Left ventricle myocardium superior (tissue), 1 donor: ENCODE measurements at regions not wholly inside any gene's neighbourhood (a gene's known extent, or its start where the extent isn't known, plus 50 kb on each side); places are given as distances from the start of the nearest gene placed in this dataset.

Source experiments
- ATAC-seq: fragments of 200-7000 bp; cut with Tn5 transposase; one replicate; pipeline ENCODE4 v1.9.1; 2020; ENCODE audit warnings: mild to moderate bottlenecking, moderate library complexity
- DNase-seq: peaks from one replicate; pipeline ENCODE4 v3.0.0-alpha.2; 2020
- intact Hi-C: fragments of 100-400 bp; cut with micrococcal nuclease; formaldehyde crosslinking; loops from one replicate; pipeline ENCODE4 v1.11.0; 2022
- donor health status: DM: no; HTN: yes; CAD: no; lungs with severe emphysema.

DNA sequence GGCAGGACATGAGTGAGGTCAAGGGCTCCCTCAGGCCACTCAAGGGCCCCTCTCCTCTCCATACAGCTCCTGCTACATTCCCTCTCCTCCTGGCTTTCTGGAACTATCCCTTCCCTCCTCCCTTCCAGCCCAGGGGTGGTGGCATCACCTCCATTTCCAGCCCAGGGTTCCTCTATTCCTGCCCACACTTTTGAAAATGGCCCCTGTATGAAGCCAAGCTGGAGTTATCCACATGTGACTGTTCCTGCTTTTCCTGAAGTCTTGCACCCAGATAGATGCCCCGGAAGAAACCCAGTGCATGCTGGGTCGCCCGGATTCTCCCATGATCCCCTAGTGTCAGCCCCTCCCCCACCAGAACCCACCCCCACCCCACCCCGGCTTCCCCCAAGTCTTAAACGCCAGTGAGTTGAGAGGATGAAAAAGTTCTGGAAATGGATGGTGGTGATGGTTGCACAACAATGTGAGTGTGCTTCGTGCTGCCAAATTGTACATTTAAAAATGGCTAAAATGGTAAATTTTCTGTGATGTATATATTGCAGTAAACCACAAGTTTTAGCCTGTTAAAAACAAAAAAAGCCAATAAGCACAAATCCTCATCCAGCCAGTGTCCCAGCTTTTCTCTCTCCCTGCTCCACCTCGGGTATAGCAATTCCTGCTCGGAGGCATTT, 136.9 kb downstream of the SCARB1 start:
- no peak for ATAC-seq
- no peak for DNase-seq
- intact Hi-C loops, result no loop called here

DNA sequence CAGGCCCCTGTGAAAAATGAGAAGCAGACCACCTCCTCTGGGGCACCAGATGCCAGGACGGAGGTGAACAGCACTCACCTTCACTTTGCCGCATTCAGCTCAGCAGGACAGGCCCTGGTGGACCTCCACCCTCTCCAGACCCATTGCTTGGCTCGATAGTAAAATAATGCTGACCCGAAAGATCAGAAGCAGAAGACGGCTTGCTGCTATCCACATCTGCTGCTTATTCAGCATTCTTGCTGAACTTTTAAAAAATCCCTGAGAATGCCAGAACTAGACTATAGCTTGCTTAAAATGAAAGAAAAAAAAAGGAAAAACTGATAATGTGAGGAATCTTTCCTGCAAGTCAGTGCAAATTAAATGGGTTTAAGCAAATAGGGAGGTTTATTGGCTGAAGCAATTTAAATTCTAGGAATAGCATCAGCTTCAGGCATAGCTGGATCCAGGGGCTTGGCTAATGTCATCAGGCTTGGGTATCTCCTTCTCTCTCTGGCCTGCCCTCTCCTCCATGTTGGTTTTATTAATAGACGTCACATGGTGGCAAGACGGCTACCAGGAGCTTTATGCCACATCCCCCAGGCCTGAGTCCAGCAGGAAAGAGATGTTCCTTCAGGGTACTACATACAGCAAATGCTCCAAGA, 137.9 kb downstream of the SCARB1 start:
- DNase-seq (no peak), ATAC-seq (peak; percentile 11)
- intact Hi-C loops, result no loop called here

DNA sequence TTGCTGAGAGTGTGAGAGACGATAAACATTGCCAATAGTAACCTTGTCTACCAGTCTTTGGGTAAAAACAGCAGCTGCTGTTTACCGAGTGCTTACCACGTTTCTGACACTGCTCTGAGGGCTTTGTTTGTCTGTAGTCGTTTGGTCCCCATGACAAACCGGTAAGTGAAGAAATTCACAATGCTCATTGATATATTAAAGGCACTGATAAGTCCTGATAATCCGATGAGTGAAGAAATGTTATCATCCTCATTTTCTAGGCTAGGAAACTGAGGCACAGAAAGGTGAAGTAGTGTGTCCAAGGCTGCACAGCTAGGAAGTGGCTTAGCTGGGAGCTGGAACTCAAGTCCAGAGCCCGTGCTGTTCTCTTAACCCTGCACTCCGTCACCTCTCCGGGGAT, 138.6 kb downstream of the SCARB1 start:
- intact Hi-C loops, result no loop called here
- ATAC-seq, result no peak
- DNase-seq, result no peak

DNA sequence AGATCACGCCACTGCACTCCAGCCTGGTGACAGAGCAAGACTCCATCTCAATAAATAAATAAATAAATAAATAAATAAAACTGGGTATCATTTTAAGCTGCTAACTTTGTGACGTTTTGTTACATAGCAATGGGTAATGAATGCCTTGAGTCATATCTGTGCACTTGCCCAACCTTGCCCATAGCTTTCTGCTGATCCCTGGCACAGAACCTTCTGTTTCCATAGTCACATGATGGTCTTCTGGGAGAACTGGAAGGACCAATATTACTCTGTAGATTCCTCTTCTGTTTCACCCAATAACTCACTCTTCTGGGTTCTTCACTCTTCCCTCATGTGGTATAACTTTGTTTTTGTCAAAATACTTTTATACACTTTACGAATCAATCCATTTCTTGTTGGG, 140.8 kb downstream of the SCARB1 start:
- no peak for ATAC-seq
- intact Hi-C loops, result no loop called here

DNA sequence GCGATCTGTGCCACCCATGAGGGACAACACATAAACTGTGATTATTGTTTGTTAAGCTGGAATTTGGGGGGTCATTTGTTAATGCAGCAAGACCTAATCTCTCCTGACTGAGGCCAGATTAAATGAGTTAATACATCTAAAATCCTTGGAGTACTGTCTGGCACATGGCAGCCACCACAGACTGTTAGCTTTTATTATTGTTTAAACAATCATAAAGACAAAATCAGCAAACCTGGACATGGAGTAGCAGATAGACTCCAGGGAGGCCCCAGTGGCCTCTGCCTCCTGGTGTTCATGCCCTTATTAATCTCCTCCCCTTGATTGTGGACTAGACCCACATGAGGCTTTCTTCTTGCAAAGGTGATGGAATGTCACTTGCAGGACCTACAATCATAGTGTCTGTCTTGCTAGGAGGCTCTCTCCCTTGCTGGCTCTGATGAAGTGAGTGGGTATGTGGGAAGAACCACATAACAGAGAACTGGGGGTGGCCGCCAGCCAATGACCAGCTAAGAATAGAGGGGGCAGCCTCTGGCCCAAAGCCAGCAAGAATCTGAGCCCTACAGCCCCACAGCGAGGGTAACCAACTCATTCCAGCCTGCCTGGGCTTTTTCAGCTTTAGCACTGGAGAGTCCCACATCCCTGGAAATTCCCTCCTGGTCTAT, 142.0 kb downstream of the SCARB1 start:
- DNase-seq (peak; percentile 30), ATAC-seq (no peak)
- intact Hi-C loops, result no loop called here

More for the DNA sequence above, 140.8 kb downstream of the SCARB1 start:
- DNase-seq, result no peak

DNA sequence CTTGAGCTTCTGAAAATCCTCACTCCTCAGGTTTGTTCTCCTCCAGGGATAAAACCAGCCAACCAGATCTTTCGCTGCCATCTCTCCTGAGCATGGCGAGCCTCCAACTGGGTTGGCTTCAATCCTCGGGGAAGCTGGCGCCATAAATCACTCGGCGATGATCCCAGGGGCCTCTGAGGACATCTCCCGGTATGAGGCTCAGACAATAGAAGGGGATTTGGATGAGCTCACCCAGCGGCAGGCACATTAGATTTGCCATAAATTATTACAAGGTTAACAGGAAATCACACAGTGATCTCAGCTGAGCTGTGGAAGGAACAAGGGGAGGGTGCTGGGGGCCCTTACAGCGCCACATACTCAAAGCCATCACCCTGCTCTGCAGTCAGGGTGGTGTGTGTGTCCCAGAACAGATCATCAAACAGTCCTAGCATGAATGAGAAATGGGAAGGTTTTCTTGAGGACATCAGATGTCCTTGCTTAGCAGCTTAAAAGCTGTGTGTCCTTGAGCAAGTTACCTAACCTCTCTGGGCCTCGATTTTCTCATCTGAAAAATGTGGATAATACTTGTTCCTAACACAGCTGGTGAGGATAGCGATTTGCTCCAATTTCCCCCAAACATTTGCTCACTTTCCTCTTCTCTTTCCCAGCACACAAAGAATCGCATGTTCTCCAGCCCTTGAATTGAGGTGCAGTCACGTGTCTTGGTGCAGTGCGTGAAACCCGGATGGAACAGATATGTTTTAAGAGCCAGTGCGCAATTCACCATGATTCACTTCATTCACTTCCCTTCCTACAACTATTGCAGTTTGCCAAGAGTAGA, 142.8 kb downstream of the SCARB1 start:
- DNase-seq, result peak; percentile 77
- intact Hi-C loops, result no loop called here
- peak; percentile 80 for ATAC-seq

DNA sequence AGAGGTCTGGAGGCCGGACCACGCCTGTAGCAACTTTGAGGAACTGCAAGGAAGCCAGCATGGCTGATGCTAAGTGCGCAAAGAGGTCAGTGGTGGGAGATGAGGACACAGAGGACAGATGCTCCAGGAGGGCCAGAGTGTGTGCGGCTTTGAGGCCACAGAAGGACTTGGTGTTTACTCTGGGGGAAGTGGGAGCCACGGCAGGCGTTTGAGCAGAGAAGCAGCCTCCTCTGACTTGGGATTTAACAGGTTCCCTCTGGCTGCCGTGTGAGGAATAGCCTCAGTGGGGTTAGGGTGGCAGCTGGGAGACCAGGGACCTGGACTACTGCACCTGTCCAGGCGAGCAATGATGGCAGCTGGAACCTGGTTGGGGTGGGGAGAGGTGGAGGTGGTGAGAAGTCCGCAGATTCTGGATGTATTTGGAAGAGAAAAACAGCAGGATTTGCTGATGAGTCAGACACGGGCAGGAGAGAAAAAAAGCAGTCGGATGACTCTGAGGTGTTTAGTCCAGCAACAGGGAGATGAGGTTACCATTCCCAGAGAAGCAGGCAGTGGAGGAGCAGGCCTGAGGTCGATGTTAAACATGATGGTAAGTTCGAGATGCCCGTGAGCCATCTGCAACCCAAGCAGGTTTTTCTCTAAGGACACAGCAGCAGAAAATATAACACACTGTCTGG, 143.5 kb downstream of the SCARB1 start:
- peak; percentile 13 for ATAC-seq

DNA sequence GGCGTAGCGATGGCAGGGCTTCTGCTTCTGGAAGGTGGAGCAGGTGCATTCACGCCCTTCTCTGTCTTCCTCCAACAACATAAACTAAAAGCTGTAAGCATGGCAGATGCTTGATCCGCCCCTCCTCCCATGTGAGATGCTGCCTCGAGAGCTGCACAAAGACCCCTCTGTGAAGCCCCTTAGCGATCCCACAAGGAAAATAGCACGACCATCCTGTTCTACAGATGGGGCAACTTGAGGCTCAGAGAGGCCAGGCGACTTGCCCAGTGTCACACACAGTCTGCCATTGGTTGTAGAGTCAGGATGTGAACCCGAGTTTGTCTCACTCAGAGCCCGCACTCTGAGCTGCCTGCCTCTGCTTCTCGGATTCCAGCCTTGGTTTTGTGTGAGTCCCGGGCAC, 144.4 kb downstream of the SCARB1 start:
- intact Hi-C loops, result no loop called here
- ATAC-seq, result no peak
- peak; percentile 18 for DNase-seq

More for the DNA sequence above, 143.5 kb downstream of the SCARB1 start:
- intact Hi-C loops, result no loop called here
- no peak for DNase-seq

DNA sequence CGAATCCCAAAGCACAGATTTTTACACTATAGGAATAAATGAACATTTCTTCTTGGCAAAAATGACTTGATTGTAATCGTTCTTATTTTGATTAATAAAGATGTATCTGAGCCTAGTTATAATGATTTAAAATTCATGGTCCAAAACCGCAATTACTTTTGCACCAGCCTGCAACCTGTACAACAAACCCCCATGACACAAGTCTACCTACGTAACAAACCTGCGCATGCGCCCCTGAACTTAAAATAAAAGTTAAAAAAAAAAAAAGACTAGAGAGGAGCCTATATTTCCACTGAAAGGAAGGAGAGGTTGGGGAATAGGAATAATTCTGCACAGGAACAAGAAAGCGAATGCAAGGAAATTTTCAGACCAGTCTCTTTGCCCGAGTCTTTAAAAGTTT, 145.2 kb downstream of the SCARB1 start:
- no peak for DNase-seq
- ATAC-seq, result no peak
- intact Hi-C loops, result no loop called here

DNA sequence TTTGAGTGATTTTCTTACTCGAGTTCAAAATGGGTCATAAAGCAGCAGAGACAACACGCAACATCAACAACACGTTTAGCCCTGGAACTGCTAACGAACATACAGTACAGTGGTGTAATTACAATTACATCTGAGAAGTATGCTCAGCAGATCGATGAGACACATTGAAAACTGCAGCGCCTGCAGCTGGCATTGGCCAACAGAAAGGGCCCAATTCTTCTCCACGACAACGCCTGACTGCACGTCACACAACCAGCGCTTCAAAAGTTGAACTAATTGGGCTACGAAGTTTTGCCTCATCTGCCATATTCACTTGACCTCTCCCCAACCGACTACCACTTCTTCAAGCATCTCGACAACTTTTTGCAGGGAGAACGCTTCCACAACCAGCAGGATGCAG, 145.6 kb downstream of the SCARB1 start:
- DNase-seq, result peak; percentile 14
- intact Hi-C loops, result no loop called here
- ATAC-seq, result no peak

DNA sequence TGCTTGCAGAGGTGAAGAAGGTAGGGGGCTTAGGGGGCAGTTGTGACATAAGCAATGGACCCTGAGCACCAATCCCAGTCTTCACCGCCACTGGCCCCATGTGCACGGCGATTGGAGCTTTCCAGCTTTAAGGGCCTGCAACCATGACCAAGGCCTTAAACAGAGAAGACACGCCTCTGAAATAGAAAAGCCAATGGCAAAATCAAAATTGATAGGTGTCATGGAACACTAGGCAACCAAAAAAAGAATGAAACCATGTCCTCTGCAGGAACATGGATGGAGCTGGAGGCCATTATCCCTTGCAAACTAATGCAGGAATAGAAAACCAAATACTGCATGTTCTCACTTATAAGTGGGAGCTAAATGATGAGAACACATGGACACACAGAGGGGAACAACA, 146.3 kb downstream of the SCARB1 start:
- ATAC-seq (no peak), DNase-seq (peak; percentile 1)
- intact Hi-C loops, result no loop called here

DNA sequence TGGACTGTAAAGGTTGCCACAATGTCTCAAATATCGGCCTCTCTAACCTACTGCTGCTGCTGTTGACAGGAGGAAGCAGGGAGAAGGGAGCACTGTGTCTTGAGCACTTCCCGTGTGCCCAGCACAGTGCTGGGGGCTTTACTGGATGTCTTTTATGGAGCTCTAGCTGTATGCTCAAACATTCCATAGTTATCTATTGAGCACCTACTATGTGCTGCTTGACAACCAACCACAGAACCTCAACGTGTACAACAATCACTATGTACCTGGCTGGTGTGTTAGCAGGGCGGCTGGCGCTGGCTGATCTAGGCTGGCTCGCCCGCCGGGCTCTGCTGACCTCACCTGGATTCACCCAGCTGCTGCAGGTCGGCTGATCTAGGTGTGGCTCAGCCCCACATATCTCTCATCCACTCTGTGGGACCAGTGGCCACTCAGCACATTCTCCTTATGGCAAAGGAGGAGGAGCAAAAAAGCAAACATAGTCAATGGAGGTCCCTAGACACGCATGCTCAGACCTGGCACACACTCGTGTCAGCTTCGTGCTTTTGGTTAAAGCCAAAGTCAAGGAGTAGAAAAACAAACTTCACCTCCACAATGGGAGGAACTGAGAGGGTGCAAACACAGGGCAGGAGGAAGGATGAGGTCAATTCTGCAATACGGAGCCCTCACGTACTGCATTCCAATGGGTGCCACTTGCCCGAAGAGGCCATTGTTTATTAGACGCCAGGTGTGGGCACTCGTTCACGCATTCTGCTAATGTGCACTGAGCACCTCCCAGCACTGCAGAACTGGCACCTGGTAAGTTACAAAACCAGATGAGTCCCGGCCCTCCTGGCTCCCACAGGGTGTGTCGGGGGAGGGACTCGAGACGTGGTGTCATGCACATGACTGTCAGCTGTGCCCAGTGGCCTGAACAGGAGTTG, 147.2 kb downstream of the SCARB1 start:
- peak; percentile 23 for DNase-seq
- no peak for ATAC-seq

DNA sequence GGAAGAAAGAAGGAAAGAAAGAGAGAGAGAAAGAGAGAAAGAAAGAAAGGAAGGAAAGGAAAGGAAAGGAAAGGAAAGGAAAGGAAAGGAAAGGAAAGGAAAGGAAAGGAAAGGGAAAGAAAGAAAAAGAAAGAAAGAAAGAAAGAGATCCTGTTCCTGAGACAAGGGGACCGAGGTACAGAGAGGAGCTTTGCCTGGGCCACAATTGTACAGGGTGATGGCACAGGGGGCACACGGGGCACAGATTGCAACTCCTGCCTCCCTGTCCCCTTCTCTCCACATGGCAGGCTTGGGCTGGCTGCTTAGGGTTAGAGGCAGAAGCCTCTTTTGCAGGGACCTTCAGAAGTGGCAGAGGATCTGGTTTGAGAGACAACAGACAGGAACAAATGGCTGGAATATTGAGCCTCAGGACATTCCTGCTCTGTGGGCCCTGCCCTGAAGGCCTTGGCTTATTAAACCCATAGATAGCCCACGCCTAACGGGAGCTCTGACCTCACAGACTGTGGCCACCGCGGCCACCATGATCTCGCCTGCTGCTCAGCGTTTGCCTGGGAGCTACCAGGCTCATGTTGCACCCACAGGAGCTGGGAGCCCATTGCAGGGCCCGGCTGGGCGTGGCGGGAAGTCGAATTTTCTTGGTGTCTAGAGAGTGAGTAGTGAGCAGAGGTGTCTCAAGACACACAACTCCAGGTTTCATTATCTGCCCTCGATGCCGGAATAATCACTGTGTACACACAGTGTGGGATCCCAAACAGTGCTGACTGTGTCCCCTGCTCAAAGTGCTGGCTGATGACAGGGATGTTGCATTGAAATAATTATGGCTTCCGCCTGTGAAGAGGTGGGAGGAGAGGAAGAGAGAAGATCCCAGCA, 147.9 kb upstream of the NCOR2 start:
- intact Hi-C loops, result no loop called here
- ATAC-seq (no peak), DNase-seq (peak; percentile 27)

More for the DNA sequence above, 147.2 kb downstream of the SCARB1 start:
- intact Hi-C loops, result no loop called here

DNA sequence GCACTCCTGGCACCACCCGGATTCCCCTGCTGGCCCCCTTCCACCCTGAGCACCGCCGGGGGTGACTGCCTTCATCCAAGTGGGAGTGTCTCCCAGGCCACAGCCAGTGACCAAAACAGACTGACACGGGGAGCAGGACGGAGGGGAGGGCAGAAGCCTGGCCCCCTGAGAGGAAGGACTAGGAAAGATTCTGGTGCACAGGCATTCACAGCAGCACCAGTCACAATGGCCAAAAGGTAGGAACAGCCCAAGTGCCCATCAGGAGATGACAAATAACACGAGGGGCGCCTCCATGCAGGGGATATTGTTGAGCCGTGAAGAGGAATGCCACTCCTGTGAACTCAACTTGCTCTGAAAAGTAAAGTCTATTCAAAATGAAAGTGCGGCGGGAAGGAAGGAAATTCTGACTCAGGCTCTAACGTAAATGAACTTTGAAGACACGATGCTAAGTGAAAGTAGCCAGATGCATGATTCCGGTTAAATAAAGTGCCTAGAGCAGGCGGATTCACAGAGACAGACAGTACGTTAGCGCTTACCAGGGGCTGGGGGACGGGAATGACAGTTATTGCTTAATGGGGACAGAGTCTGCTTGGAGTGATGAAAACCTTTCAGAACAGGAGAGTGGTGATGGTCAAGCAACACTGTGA, 146.1 kb upstream of the NCOR2 start:
- ATAC-seq (peak; percentile 73), DNase-seq (no peak)
- intact Hi-C loops, result no loop called here

DNA sequence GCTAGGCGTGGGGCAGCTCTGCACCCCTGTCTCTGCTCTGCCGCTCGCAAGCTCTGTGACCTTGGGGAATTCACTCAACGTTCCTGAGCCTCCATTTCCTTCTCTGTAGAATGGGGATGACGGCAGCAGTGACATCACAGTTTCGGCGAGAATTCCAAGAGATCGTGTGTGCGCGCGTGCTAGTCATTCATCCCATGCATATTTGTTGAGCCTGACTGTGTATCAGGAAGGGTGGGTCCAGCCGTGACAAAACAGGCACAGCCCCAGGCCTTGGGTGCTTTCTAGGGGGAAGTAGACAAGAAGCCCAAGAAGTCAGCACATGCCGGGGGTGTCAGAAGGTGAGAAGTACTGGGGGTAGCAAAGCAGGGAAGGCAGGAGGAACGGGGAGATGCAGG, 145.6 kb upstream of the NCOR2 start:
- peak; percentile 61 for DNase-seq
- intact Hi-C loops, result no loop called here
- peak; percentile 82 for ATAC-seq

DNA sequence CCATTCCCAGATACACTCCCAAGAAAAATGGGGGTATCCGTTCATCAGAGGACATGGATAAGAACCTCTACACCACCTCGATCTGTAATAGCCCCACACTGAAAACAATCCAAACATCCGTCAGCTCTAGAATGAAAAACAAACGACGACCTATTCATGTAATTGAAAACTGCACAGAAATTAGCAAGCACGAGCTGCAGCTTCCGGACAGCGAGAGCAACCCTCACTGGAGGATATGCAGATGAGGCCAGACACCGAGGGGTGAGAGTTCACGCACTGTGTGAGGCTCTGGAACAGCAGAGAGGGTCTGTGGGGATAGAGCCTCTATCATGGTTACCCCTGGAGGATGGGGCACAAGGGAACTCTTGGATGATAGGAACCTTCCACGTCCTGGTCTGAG, 143.9 kb upstream of the NCOR2 start:
- intact Hi-C loops, result no loop called here
- DNase-seq (peak; percentile 12), ATAC-seq (no peak)
